ENCODE measurements at regions not wholly inside any gene's neighbourhood (a gene's known extent, or its start where the extent isn't known, plus 50 kb on each side); places are given as distances from the start of the nearest gene placed in this dataset.

DNA sequence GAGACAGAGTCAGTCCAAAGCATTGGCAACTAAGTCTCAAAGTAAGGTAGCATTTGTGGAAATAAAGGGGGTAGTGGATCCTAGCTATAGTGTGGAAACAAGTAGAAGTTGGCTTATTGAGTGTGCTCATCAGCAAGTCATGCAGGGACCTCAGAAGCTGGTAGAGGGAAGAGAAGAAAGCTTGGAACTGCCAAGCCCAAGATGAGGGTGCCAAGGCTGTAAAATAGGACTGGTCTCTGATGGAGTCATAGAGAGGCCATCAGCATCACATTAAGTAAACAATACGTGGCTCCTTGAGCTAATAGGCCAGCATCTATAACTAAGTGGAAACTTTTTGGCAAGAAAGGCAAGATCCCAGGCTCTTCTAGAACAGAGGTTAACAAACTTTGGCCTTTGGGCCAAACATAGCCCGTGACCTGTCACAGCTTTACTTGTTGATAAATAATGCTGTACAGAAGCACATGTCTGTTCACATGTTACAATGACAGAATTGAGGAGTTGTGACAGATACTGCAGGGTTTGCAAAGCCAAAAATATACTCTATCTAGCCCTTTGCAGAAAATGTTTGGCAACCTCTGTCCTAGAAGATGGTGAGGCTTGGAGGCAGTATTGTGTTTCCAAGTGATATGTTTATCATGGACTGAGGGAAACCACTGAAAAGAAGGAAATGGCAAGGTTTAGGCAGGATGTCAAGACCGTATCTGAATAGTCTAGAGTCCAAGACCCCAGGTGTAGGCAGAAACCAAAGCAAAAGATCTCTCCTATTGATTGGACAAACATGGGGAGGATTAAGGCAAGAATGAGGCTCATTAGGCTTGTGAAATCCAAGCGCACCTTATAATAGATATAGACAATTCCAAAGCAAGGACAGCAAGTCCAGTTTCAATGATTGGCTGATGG, 62.5 kb upstream of the CD44 start:
- Histone ChIP-seq H3K23me2 (ENCODE audit: low read depth, low read length) (no peaks in the 10 kb centered on the region), H3K9me3 (ENCODE audit: insufficient read depth in 2 of 2, low read depth in 1 of 2, low read length in 1 of 2) (no peaks in the 10 kb centered on the region; a peak in 1 of 4 replicates), H3K56ac (replicated peaks; ENCODE audit: insufficient read length, low read depth, low read length) (no peak overlapping the region), H2AFZ (ENCODE audit: low read length) (no peak overlapping the region), H3K4me2 (ENCODE audit: insufficient read depth in 1 of 2, low read depth in 2 of 2, low read length in 2 of 2) (no peak overlapping the region), H3K27ac (ENCODE audit: low read depth, low read length) (no peak overlapping the region), H2AK5ac (ENCODE audit: low read depth, low read length) (no peak overlapping the region), H3K79me1 (ENCODE audit: low read depth, low read length) (no peaks in the 10 kb centered on the region), H2BK5ac (ENCODE audit: low read depth, low read length) (no peak overlapping the region), H2BK120ac (replicated peaks; ENCODE audit: low read depth, low read length) (no peak overlapping the region), H2BK12ac (ENCODE audit: low read depth, low read length) (no peak overlapping the region), H4K20me1 (replicated peaks in 1 of 2; ENCODE audit: control insufficient read depth in 1 of 2, insufficient read depth in 2 of 2, low read length in 2 of 2) (no peaks in the 10 kb centered on the region), H3K4me1 (replicated peaks in 1 of 4; ENCODE audit: control insufficient read depth in 3 of 4, insufficient read depth in 4 of 4, low read length in 3 of 4) (no peaks in the 10 kb centered on the region), H4K91ac (replicated peaks; ENCODE audit: insufficient read length, low read length) (no peak overlapping the region), H3K4me3 (ENCODE audit: extremely low read depth in 1 of 4, insufficient read depth in 2 of 4, low read depth in 3 of 4, low read length in 4 of 4) (no peak overlapping the region), H3K18ac (ENCODE audit: extremely low read depth, low read length) (no peak overlapping the region), H2BK15ac (ENCODE audit: low read length) (no peak overlapping the region), H3K36me3 (ENCODE audit: control insufficient read depth in 2 of 4, insufficient read depth in 4 of 4, low read length in 3 of 4) (no peaks in the 10 kb centered on the region), H3K14ac (ENCODE audit: insufficient read length) (no peak overlapping the region), H3K4ac (replicated peaks; ENCODE audit: insufficient read length, low read depth, low read length) (no peak overlapping the region), H4K8ac (ENCODE audit: extremely low read depth, insufficient read depth, low read length) (no peak overlapping the region), H3K79me2 (ENCODE audit: control insufficient read depth in 1 of 2, insufficient read depth in 2 of 2, low read length in 2 of 2) (no peaks in the 10 kb centered on the region), H2BK20ac (ENCODE audit: low read length) (no peak overlapping the region), H3K23ac (ENCODE audit: insufficient read length) (no peak overlapping the region), H4K5ac (ENCODE audit: insufficient read length, low read depth, low read length) (no peak overlapping the region), H3K9ac (replicated peaks in 1 of 4; ENCODE audit: extremely low read depth in 1 of 4, low read depth in 3 of 4, low read length in 3 of 4) (no peak overlapping the region), H3K27me3 (replicated peaks in 1 of 4; ENCODE audit: control insufficient read depth in 3 of 4, extremely low read depth in 1 of 4, insufficient read depth in 3 of 4, low read length in 3 of 4) (peaks cover 0 to 1% (median 0%) of the 10 kb centered on the region in 4 experiments; a peak in 1 of 7 replicates)
- ChIA-PET POLR2A (ENCODE audit: partially characterized antibody) (no interaction called here), CTCF (ENCODE audit: partially characterized antibody) (interaction anchor here (0.9 to 1.6 kb wide), 4 partner anchors 12 to 315 kb away, joined by 3 to 4 read pairs (median 4); no protein-coding TSS in a partner anchor)
- WGBS, 2 experiments (ENCODE audit: extremely low coverage in 1 of 2, insufficient coverage in 1 of 2, insufficient read length in 1 of 2, insufficient replicate concordance in 2 of 2, low coverage in 1 of 2, low lambda C conversion rate in 2 of 2, missing lambda C conversion rate in 1 of 2): 82% methylated on average over 4 of the region's 4 CpGs; no CpG with 5 or more reads in 1 of the 2 experiments
- FAIRE-seq (no peak), DNase-seq (ENCODE audit: low read depth in 1 of 2, low spot score in 2 of 2) (no peak)
- TF ChIP-seq CBX5 (IDR thresholded peaks at IDR 0.05; ENCODE audit: low read depth, low read length) (no peak), CBX8 (IDR thresholded peaks at IDR 0.05; ENCODE audit: borderline replicate concordance, low read depth, low read length) (no peak), SP2 (IDR thresholded peaks at IDR 0.05; ENCODE audit: low read length) (no peak)
